Gastroesophageal sphincter (tissue), 4 donors: ENCODE measurements at regions not wholly inside any gene's neighbourhood (a gene's known extent, or its start where the extent isn't known, plus 50 kb on each side); places are given as distances from the start of the nearest gene placed in this dataset.

Experiments used
- ATAC-seq: fragments of 150-250 bp; one replicate; pipeline ENCODE4 v1.9.1; 2016; ENCODE audit warnings: mild to moderate bottlenecking, moderate library complexity
- H3K27ac ChIP-seq, 4 donors: fragments of 200-600 bp; sonication (generic) in 3 of 4; 1 replicate in 3 of 4; 2 replicates in 1 of 4; pipeline ENCODE4 v1.5.1; 2016 to 2019
- H3K27me3 ChIP-seq: fragments of 200-600 bp; sonication (generic); one replicate; pipeline ENCODE4 v1.5.1; 2019
- H3K36me3 ChIP-seq, 2 donors: fragments of 200-600 bp; sonication (generic); one replicate each; pipeline ENCODE4 v1.5.1; 2019; ENCODE audit warnings: control low read depth in 1 of 2
- H3K4me1 ChIP-seq, 3 donors: fragments of 200-600 bp; sonication (generic); 1 replicate in 2 of 3; 2 replicates in 1 of 3; pipeline ENCODE4 v1.5.1; 2016 to 2019; ENCODE audit warnings: control low read depth in 2 of 3
- H3K4me3 ChIP-seq, 2 donors: fragments of 200-600 bp; sonication (generic); one replicate each; pipeline ENCODE4 v1.5.1; 2019; ENCODE audit warnings: mild to moderate bottlenecking in 1 of 2, moderate library complexity in 1 of 2
- H3K9me3 ChIP-seq, 3 donors: fragments of 200-600 bp; sonication (generic); one replicate each; pipeline ENCODE4 v1.5.1; 2017 to 2019; ENCODE audit warnings: control low read depth in 2 of 3
- CTCF ChIP-seq, 4 experiments: fragments of 200-600 bp in 2 of 4; fragments of 450-650 bp in 2 of 4; sonication (generic) in 1 of 4; IDR thresholded peaks; one replicate each; pipeline ENCODE4 v1.5.1; 2017 to 2019; ENCODE audit warnings: antibody characterized with exemption in 4 of 4, mild to moderate bottlenecking in 2 of 4, moderate library complexity in 2 of 4
- EP300 ChIP-seq: sonication (generic); formaldehyde crosslinking; IDR thresholded peaks from one replicate; pipeline ENCODE4 v1.6.1; 2017; ENCODE audit warnings: antibody characterized with exemption, mild to moderate bottlenecking
- POLR2A ChIP-seq, 2 donors: fragments of 450-650 bp; IDR thresholded peaks; one replicate each; pipeline ENCODE4 v1.6.1; 2017; ENCODE audit warnings: antibody characterized with exemption in 2 of 2, mild to moderate bottlenecking in 2 of 2, moderate library complexity in 1 of 2
- POLR2AphosphoS5 ChIP-seq: sonication (generic); formaldehyde crosslinking; IDR thresholded peaks from one replicate; pipeline ENCODE4 v1.6.1; 2017; ENCODE audit warnings: antibody characterized with exemption
- WGBS, 2 donors: methylation state at CpG; one replicate each; pipeline ENCODE4 v1.1.5; 2018; ENCODE audit warnings: low coverage in 1 of 2; 5-methylcytosine and 5-hydroxymethylcytosine counted together

GRCh38 chrX:7247346-7247745 is 99.4 kb upstream of the PUDP start:
- no peaks in the 10 kb centered on the region for H3K4me1 ChIP-seq

GRCh38 chrX:7244405-7244804 is 96.5 kb upstream of the PUDP start:
- H3K4me3 ChIP-seq: no peak overlapping the region
- H3K9me3 ChIP-seq: no peaks in the 10 kb centered on the region
- TF ChIP-seq POLR2AphosphoS5: no peak
- no peak for TF ChIP-seq EP300
- no peak for TF ChIP-seq POLR2A (IDR thresholded peaks at IDR 0.05)
- no peak for TF ChIP-seq CTCF (IDR thresholded peaks at IDR 0.05)
- 82% methylated on average over 3 of the region's 3 CpGs; no CpG with 5 or more reads in 1 of the 2 donors for WGBS, 2 donors
- H3K27me3 ChIP-seq: no peaks in the 10 kb centered on the region
- no peaks in the 10 kb centered on the region for H3K4me1 ChIP-seq
- H3K27ac ChIP-seq: no peak overlapping the region
- H3K36me3 ChIP-seq: no peaks in the 10 kb centered on the region
- no peak for ATAC-seq

More at GRCh38 chrX:7247346-7247745, 99.4 kb upstream of the PUDP start:
- no peak overlapping the region for H3K27ac ChIP-seq
- no peaks in the 10 kb centered on the region for H3K9me3 ChIP-seq
- H3K27me3 ChIP-seq: no peaks in the 10 kb centered on the region
- TF ChIP-seq POLR2A (IDR thresholded peaks at IDR 0.05): no peak
- no peak for TF ChIP-seq POLR2AphosphoS5
- TF ChIP-seq CTCF (IDR thresholded peaks at IDR 0.05): no peak
- no peak overlapping the region for H3K4me3 ChIP-seq
- ATAC-seq: no peak
- 44 to 75% methylated on average over 2 of the region's 2 CpGs for WGBS, 2 donors
- no peaks in the 10 kb centered on the region for H3K36me3 ChIP-seq

GRCh38 chrX:7242613-7243012 is 94.7 kb upstream of the PUDP start:
- 56 to 100% methylated on average over 1 of the region's 1 CpG for WGBS, 2 donors
- Histone ChIP-seq H3K4me1 (no peaks in the 10 kb centered on the region), H3K36me3 (no peaks in the 10 kb centered on the region), H3K27me3 (no peaks in the 10 kb centered on the region), H3K27ac (no peak overlapping the region), H3K9me3 (no peaks in the 10 kb centered on the region), H3K4me3 (no peak overlapping the region)
- TF ChIP-seq POLR2AphosphoS5 (no peak), POLR2A (IDR thresholded peaks at IDR 0.05) (no peak), CTCF (IDR thresholded peaks at IDR 0.05) (no peak), EP300 (no peak)
- ATAC-seq: no peak

- no peaks in the 10 kb centered on the region for H3K36me3 ChIP-seq
- no peaks in the 10 kb centered on the region for H3K4me1 ChIP-seq
- no peaks in the 10 kb centered on the region for H3K27me3 ChIP-seq
- no peak for TF ChIP-seq POLR2A (IDR thresholded peaks at IDR 0.05)
- TF ChIP-seq EP300: no peak
- no peak for TF ChIP-seq POLR2AphosphoS5
- no peak for TF ChIP-seq CTCF (IDR thresholded peaks at IDR 0.05)
- no peak overlapping the region for H3K4me3 ChIP-seq
- H3K27ac ChIP-seq: no peak overlapping the region
- no peaks in the 10 kb centered on the region for H3K9me3 ChIP-seq
- ATAC-seq: no peak
- WGBS, 2 donors: 62 to 83% methylated on average over 1 to 2 of the region's 2 CpGs
Observed at GRCh38 chrX:7240929-7241328, 93.0 kb upstream of the PUDP start.

- Histone ChIP-seq H3K27me3 (no peaks in the 10 kb centered on the region), H3K9me3 (no peaks in the 10 kb centered on the region), H3K27ac (no peak overlapping the region), H3K4me3 (no peak overlapping the region), H3K36me3 (no peaks in the 10 kb centered on the region), H3K4me1 (no peaks in the 10 kb centered on the region)
- TF ChIP-seq CTCF (IDR thresholded peaks at IDR 0.05): no peak
- no peak for TF ChIP-seq EP300
- TF ChIP-seq POLR2A (IDR thresholded peaks at IDR 0.05): no peak
- TF ChIP-seq POLR2AphosphoS5: no peak
- ATAC-seq: no peak
Observed at GRCh38 chrX:7235071-7235470, 87.1 kb upstream of the PUDP start.
